ENCODE measurements at regions not wholly inside any gene's neighbourhood (a gene's known extent, or its start where the extent isn't known, plus 50 kb on each side); places are given as distances from the start of the nearest gene placed in this dataset.
"Not testable (repeated sequence)": the region's sequence is repeated elsewhere in the genome, so short reads cannot be mapped to it uniquely, and the experiment has no call there.

DNA sequence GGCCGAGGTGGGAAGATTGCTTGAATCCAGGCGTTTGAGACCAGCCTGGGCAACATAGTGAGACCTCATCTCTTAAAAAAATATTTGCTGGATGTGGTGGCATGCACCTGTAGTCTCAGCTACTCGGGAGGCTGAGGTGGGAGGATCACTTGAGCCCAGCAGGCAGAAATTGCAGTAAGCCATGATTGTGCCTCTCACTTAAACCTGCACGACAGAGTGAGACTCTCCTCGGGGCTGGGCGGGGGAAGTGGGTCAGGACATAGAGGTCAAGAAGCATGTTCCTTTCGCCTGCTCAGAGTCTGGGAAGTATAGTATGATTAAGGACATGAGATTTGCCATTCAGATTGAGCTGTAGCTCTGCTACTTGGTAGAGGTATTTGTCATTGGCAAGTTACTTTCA lies 52.3 kb downstream of the SEPTIN7 start:
- DNase-seq (ENCODE audit: low read depth in 2 of 3, low spot score in 2 of 3): not testable (repeated sequence)

DNA sequence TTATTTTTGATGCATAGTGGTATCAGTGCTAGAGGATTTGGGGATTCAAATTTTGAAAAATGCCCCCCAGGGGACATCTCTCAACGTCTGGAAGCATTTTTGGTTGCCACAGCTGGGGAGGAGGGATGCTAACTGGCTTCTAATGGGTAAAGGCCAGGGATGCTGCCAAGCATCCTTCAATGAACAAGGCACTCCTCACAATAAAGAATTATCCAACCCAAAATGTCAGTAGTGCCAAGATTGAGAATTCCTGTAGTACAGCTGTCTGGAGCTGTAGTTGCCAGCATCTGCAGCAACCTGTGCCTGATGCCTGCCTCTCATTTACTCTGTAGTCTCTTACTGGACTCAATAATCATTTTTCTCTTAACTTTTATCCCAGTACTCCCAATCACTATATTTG lies 53.5 kb downstream of the SEPTIN7 start:
- no peak for DNase-seq (ENCODE audit: low read depth in 2 of 3, low spot score in 2 of 3)

DNA sequence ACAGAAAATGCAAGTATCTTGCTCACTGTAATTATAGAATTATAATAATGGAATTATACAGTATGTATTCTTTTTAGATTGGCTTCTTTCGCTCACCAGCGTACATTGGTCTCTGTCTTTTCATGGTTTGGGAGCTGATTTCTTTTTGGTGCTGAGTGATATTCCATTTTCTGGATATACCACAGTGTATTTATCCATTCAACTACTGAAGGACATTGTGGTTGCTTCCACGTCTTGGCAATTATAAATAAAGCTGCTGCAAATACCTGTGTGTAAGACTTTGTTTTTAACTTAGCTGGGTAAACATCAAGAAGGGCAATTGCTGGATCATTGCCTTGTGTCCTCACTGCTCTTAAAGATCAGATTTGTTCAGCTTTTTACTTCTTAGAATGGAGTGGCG lies 55.3 kb downstream of the SEPTIN7 start:
- DNase-seq (ENCODE audit: low read depth in 2 of 3, low spot score in 2 of 3): no peak

DNA sequence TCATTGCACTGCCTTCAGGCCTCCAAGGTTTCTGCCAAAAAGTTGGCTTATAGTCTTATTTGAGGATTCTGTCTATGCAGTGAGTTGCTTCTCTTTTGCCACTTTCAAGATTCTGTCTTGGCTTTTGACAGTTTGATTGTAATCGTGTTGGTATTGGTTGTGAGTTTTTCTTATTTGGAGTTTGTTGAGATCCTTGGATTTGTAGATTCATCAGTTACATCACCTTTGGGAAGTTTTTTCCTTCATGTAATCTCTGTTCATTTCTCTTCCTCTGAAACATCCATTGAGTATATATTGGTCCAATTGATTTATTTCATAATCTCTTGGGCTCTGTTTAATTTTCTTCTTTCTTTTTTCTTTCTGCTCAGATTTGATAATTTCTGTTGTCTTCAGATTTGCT lies 59.8 kb downstream of the SEPTIN7 start:
- no peak for DNase-seq (ENCODE audit: low read depth in 2 of 3, low spot score in 2 of 3)

DNA sequence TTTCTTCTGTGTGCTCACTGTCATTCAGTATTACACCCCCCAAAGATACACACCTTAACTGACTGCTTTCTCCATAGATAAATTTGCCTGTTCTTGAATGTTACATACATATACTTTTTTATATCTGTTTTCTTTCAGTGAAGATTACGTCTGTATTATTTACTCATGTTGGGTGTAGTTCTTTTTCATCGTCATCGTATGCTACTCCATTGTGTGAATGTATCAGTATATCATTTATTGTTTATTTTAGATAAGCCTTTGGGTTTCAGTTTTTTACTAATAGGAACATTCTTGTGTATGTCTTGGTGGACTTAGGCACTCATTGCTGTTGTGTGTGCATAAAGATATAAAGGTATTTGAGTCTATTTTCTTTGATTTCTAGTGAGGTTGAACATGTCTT lies 64.4 kb downstream of the SEPTIN7 start:
- no peak for DNase-seq (ENCODE audit: low read depth in 2 of 3, low spot score in 2 of 3)

DNA sequence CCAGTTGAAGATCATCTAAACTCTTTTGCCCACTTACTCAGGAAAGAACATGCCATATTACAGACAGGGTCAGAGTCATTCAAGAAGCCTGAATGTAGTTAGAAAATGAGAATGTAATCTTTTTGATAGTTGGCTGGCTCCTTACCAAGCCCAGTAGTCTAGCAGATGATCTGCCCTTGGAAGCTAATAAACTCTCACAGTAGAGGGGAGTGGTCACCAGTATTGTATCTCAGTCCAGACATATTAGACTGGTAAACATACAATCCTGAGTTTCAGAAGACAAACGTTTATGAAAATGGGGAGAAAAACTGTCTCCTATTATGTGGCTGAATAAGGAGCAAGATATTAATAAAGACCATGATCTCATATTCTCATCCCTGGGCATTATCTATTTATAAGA lies 65.3 kb downstream of the SEPTIN7 start:
- DNase-seq (ENCODE audit: low read depth in 2 of 3, low spot score in 2 of 3): no peak

DNA sequence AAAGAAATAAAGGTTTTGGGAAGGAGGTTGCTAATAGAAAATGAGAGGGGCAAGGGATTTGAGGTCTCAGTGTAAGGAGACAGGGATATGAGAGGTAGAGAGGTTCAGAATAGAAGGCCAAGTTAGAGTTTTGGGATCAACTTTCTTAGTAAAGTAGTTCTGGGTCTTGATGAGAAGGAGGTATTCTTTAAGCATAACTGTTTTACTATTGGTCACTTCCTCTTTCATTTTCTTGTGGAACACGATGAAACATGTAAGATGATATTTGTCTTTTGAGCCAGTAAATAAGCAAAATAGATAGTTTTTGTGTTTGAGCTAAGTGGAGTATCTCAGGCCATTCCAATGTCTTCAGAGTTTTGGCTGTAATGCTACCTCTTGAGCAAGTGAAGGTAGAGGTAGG lies 68.3 kb downstream of the SEPTIN7 start:
- DNase-seq (ENCODE audit: low read depth in 2 of 3, low spot score in 2 of 3): not testable (repeated sequence)

DNA sequence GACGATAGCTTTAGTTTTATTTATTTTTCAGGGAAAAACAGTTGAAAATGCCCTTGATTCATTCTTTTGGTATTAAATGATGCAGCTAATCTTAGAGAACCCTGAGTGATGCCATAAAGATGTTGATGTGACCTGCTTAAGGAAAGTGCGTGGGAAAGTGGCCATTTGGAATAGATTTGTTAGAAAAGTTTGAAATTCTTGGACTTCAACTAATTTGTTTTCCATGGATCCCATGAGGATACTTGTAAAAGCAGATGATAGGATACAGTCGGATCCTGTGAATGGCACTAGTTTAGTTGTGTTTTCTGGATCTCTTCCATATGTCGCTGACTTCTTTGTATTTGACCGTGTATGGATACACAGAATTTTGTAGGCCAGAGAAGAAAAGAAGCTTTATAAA lies 69.0 kb downstream of the SEPTIN7 start:
- DNase-seq (ENCODE audit: low read depth in 2 of 3, low spot score in 2 of 3): no peak

DNA sequence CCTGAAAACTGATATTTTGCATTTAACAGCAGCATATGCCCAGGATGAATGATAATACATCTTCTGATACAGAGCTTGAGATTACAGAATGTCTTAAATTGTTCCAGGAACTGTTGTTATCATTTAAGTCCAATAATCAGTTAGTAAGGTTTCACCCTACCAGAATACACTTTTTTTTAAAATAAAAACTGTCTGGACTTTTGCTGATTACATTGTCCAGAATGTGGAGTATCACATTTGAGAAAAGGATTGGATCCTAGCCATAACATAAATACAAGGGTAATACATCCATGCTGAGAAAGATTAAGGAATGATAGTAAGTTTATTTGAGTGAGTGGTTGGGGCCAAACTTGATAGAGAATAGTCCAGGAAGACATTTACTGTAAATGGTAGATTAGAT lies 71.0 kb downstream of the SEPTIN7 start:
- DNase-seq (ENCODE audit: low read depth in 2 of 3, low spot score in 2 of 3): no peak

DNA sequence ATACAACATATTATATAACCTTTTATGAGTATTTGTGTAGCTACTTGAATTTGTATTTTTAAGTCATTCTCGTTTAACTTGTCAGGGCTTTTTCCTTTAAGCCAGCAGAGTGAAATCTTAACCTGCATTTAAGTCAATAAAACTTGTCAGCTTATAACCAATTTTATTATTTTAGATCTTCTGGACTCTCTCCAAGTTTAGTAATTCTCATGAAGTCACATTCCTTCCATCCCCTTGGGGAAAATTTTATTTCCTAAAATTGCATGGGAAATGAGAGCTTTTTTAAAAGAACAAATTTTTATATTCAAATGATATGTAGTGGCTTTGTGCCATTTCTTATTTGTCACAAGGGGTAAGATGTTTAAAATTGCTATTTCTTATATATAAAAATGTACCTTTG lies 74.0 kb downstream of the SEPTIN7 start:
- DNase-seq (ENCODE audit: low read depth in 2 of 3, low spot score in 2 of 3): no peak

DNA sequence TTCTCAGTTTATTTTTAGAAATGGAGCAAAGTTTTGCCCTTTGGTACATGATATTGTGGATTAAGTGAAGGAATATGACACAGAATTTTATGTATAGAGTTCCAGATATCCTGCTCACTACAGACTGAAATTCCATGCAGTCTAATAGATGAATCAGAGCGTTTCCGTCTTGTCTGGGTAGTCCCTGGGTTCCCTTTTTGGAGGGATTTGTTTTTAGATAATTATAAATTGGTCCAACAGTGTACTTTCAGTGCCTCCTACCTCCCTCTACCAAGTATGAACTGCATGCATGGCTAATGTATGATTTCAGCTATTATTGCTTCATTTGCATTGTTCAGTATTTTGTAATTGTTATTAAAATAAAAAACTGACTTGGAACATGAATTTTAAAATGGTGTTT lies 74.4 kb downstream of the SEPTIN7 start:
- DNase-seq (ENCODE audit: low read depth in 2 of 3, low spot score in 2 of 3): no peak

DNA sequence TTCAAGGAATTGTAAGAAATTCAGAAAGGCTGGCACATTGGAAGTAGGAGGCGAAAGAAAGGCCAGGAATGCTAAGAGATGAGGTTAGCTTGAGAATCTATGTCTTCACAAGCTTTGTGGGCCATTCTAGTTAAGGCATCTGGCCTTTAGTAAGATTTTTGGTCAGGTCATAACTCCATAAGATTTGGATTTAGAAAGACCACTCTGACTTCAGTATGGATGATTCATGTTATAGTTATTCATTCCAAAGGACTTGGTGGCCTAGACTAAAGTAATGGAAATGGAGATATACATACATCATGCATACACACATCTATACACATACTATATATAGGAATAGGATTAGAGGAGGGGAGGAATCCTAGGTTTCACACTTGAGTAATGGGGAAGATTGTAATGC lies 77.5 kb downstream of the SEPTIN7 start:
- no peak for DNase-seq (ENCODE audit: low read depth in 2 of 3, low spot score in 2 of 3)

DNA sequence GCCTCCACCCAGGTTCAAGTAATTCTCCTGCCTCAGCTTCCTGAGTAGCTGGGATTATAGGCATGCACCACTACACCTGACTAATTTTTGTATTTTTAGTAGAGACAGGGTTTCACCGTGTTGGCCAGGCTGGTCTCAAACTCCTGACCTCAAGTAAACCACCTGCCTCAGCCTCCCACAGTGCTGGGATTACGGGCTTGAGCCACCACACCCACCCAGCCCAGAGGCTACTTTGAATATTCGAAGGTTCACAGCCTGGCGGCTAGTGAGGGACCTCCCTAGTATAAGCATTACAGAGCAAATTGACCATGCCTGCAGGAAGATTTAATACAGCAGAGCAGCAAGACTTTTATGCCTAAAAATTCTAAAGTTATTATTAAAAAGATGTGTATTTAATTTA lies 86.6 kb downstream of the SEPTIN7 start:
- DNase-seq (ENCODE audit: low read depth in 2 of 3, low spot score in 2 of 3): not testable (repeated sequence)

DNA sequence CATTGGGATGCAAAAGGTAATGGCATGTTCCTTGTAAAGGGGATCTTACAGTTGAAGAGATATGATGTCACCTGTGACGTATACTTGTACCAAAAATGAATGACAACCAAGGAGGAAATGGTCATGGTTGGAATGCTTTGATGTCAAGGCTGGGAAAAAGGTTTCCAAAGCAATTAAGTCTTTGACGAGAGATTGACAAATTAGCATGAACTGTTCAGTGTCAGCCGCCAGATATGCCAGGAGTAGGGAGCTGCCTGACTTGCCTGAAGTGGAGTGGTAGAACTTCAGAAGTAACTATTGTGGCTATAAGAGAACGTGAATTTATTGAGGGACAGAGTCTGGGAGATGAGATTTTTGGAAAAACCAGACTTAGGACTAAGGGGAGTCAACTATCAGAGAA lies 88.1 kb downstream of the SEPTIN7 start:
- DNase-seq (ENCODE audit: low read depth in 2 of 3, low spot score in 2 of 3): no peak

DNA sequence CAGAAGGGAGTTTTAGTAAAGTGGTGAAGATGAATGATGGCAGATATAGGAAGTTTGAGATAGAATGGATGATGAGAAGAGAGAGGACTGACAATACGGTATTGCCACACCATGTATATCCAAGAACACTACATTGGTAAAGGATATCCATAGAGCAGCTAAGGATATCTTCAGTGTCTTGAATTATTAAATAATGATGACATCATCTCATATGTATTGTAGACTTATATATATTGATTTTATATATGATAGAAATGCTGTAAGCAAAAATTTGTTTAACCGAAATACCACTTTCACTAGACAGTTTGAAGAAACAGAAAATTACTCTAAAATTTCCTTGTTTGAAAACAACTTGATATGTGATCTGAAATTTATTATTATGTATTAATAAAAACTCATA lies 89.0 kb downstream of the SEPTIN7 start:
- DNase-seq (ENCODE audit: low read depth in 2 of 3, low spot score in 2 of 3): no peak

DNA sequence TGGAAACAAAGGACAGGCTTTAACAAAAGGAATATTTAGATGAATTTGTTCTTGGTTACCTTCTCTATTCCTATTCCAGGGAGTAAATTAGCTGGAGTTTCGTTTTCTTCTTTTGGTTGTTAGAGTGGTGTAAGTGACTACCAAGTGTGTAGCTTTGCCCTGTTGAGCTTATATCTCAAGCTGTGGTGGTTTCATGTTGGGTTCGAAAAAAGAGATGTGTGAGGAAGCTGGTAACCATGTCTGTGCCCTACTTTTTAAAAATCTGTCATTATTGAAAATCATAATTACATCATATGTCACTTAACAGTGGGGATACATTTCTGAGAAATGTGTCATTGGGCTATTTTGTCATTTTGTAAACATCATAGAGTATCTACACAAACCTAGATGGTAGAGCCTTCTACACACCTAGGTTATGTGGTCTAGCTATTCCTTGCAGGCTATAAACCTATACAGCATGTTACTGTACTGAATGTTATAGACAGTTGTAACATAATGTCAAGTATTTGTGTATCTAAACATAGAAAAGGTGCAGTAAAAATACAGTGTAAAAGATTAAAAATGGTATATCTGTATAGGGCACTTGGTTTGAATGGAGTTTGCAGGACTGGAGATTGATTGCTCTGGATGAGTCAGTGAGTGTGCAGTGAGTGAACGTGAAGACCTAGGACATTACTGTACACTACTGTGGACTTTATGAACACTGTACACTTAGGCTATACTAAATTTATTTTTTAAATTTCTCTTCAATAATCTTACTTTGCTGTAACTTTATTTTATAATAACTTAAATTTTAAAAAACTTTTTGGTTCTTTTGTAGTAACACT lies 90.4 kb downstream of the SEPTIN7 start:
- DNase-seq (ENCODE audit: low read depth in 2 of 3, low spot score in 2 of 3): no peak

DNA sequence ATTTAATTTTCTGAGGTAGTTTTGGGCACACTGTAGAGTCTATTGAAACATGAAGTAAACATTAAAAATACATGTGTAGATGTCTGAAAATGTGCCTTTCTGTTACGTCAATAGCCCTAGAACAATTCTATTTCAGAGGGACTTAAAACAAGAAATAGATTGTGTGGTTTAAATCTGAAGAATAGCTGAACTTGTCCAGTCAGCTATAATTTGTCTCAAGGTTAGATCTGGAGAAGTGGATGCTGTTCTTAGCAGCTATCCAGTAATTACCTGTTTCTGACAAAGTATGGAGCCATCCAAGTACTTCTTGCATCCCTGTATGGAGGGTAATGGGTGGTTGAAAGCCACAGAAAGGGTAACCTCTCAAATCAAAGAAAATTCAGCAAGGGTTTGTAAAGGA lies 92.8 kb downstream of the SEPTIN7 start:
- no peak for DNase-seq (ENCODE audit: low read depth in 2 of 3, low spot score in 2 of 3)

DNA sequence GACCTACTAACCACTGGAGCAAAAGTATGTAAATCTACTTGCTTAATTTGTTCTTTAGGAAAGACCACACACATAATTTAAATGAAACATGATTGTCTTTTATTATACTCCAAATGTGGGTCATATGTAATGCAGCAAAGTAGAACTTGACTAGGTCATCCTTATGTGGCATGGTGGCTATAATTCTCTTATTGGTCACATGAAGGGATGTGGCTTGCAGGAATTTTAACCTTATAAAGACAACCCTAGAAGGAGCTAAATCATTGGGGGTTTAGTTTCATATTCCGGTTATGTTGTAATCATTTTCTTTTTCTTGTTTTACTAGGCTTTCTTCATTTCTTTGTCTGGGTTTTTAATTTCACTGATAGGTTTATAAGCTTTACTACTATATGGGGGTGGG lies 93.9 kb downstream of the SEPTIN7 start:
- no peak for DNase-seq (ENCODE audit: low read depth in 2 of 3, low spot score in 2 of 3)

DNA sequence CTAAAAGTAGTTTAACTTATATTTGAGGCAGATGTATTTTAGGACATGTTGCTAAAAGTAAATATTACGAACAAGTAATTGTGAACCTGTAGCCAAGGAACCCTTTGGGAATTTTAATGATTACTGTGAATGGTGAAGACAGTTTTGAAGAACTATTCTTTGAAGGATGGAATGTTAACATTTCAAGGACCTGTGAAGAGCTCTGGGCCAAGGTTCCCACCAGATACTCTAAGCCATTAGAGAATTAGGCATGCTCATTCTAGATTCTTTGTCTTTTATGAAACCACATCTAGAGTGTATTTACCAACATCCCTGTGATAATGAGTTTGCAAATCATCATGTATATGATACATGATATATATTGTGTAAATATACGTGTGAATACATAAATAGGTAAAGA lies 99.8 kb downstream of the SEPTIN7 start:
- DNase-seq (ENCODE audit: low read depth in 2 of 3, low spot score in 2 of 3): no peak

DNA sequence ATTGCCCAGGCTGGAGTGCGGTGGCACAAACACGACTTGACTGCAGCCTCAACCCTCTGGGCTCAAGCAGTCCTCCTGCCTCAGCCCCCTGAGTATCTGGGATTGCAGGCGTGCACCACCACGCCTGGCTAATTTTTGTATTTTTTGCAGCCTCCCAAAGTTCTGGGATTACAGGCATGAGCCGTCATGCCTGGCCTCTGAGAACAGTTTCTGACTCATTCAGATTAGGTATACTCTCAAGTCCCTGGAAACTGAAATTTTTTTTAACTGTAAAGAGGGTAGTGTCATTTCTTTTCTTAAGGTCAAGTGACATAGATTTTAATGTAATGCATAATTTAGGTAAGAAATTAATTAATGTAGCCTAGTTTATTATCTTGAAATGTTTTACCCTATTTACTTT lies 104.7 kb downstream of the SEPTIN7 start:
- DNase-seq (ENCODE audit: low read depth in 2 of 3, low spot score in 2 of 3): no peak

DNA sequence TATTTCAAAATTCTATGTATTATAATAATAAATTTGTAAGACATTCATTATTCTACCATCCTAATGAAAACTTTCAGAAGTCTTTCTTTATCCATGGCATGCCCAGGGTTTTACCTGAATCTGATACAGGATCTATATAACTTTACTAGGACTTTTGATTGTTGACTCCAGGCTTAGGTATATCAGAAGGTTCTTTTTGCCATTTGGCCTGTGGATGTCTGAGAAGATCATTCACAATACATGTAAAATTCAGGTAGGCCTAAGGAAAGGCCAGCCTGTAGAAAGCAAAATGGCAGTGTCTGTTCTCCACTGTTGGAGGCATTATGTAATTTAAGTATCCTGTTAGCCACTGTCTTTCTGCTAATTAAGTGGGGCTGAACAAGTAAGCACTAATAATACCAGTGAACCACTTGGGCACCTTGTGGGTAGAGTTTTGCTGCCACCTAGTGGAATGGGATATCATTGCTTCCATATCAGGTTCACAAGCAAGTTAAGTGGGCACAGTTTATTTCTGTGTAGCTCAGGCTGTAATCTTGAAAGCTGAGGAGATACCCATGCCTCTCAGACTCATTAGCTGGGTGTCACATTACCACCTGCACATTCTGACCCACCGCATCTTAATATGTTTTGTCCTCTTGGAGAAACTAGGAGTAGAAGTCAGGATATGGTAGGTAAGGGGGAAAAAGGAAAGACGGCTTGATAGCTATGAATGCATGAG lies 105.5 kb downstream of the SEPTIN7 start:
- DNase-seq (ENCODE audit: low read depth in 2 of 3, low spot score in 2 of 3): peak in 2 of 3 experiments; percentile 5 to 38

DNA sequence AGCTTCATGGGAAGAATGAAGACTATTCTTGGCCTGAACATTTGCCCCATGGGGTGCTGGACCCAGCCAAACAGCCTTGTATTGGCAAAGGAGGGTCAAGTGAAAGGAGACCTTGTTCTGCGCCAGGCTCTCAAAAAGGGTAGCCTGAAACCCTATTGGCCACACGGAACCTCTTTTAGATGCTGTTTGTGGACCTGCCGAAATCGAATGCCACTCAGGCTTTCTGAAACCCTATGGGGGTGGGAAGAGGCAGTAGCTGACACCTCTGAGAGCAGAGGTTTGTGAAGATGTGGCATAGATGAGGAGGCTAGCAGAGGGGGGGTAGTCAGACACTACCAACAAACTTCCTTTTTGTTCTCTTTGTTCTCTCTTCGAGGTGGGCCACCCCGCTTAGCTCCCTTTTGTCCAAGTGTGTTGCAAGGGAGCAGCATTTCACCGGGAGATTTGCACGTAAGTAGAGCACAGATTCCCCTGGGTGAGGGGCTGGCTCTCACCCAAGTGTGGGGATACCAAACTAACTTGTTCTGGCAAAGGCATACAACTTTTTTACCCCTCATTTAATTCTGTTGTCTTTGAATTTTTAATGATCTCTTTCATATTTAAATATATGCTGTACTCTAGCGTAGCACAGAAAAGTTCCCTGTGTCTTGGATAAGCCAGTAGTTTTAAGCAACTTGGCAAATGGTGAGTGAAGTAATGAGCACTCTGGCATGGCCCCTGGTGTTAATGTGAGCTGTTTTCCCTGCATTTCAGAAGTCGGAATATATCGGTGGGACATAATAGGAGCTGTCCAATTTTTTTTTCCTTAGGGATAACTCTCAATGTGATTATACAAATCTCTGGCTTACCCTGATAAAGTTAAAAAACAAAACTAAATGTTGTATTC lies 107.7 kb downstream of the SEPTIN7 start:
- no peak for DNase-seq (ENCODE audit: low read depth in 2 of 3, low spot score in 2 of 3)

All from activated CD8-positive, alpha-beta memory T cell treated with anti-CD3 and anti-CD28 coated beads for 48 hours (primary cell).